H1 (cell line): ENCODE measurements at regions not wholly inside any gene's neighbourhood (a gene's known extent, or its start where the extent isn't known, plus 50 kb on each side); places are given as distances from the start of the nearest gene placed in this dataset.

Source experiments
- CTCF ChIA-PET: fragments of 300-600 bp; sonication (Branson Sonifier 250); formaldehyde crosslinking; loops from one replicate; lab custom pipeline; 2021; ENCODE audit not compliant: partially characterized antibody; lab: Charles Lee
- POLR2A ChIA-PET: fragments of 300-600 bp; sonication (Branson Sonifier 250); formaldehyde crosslinking; loops from one replicate; lab custom pipeline; 2021; ENCODE audit warnings: inconsistent platforms; ENCODE audit not compliant: partially characterized antibody; lab: Charles Lee
- DNase-seq, 2 experiments: peaks; one replicate each; pipeline versions ENCODE4 v3.0.0 to v3.0.0-alpha.2; 2010 to 2022; ENCODE audit warnings: low spot score in 2 of 2, low read depth in 1 of 2, mixed read lengths in 1 of 2
- FAIRE-seq: peaks from 2 replicates; lab custom pipeline; 2011; peaks lifted over from hg19 to GRCh38; lab: Jason Lieb, UNC
- H2AFZ ChIP-seq: 2 replicates; pipeline ENCODE4 v1.8.1; 2012; ENCODE audit warnings: low read length, inconsistent platforms
- H2AK5ac ChIP-seq: 2 replicates; pipeline ENCODE4 v1.6.1; 2013; ENCODE audit warnings: low read depth, low read length
- H2BK120ac ChIP-seq: replicated peaks from 2 replicates; pipeline ENCODE3; 2013; ENCODE audit warnings: low read depth, low read length, inconsistent platforms
- H2BK12ac ChIP-seq: 2 replicates; pipeline ENCODE4 v1.6.1; 2013; ENCODE audit warnings: low read depth, low read length
- H2BK15ac ChIP-seq: 2 replicates; pipeline ENCODE4 v1.6.1; 2013; ENCODE audit warnings: low read length
- H2BK20ac ChIP-seq: 2 replicates; pipeline ENCODE4 v1.6.1; 2013; ENCODE audit warnings: low read length
- H2BK5ac ChIP-seq: 2 replicates; pipeline ENCODE4 v1.6.1; 2013; ENCODE audit warnings: low read depth, low read length
- H3K14ac ChIP-seq: 2 replicates; pipeline ENCODE4 v1.6.1; 2013; ENCODE audit warnings: inconsistent platforms; ENCODE audit not compliant: insufficient read length
- H3K18ac ChIP-seq: 2 replicates; pipeline ENCODE4 v1.6.1; 2013; ENCODE audit warnings: low read length; ENCODE audit errors: extremely low read depth
- H3K23ac ChIP-seq: 2 replicates; pipeline ENCODE4 v1.6.1; 2013; ENCODE audit warnings: inconsistent platforms; ENCODE audit not compliant: insufficient read length
- H3K23me2 ChIP-seq: 2 replicates; pipeline ENCODE4 v1.6.1; 2013; ENCODE audit warnings: low read depth, low read length
- H3K27ac ChIP-seq: 2 replicates; pipeline ENCODE4 v1.6.1; 2011; ENCODE audit warnings: low read depth, low read length, inconsistent platforms
- H3K27me3 ChIP-seq, 4 experiments: replicated peaks in 1 of 4; 1 replicate in 1 of 4; 2 replicates in 3 of 4; pipeline versions ENCODE4 v1.6.1 to v1.8.1; 2011 to 2013; ENCODE audit warnings: low read length in 3 of 4, mild to moderate bottlenecking in 3 of 4, inconsistent platforms in 2 of 4, mixed read lengths in 2 of 4, moderate library complexity in 1 of 4; ENCODE audit not compliant: control insufficient read depth in 3 of 4, insufficient read depth in 3 of 4; ENCODE audit errors: extremely low read depth in 1 of 4
- H3K36me3 ChIP-seq, 4 experiments: 2 replicates each; pipeline versions ENCODE4 v1.6.1 to v1.8.1; 2011 to 2013; ENCODE audit warnings: mild to moderate bottlenecking in 4 of 4, low read length in 3 of 4, moderate library complexity in 2 of 4, control low read depth in 1 of 4, inconsistent platforms in 1 of 4; ENCODE audit not compliant: insufficient read depth in 4 of 4, control insufficient read depth in 2 of 4
- H3K4ac ChIP-seq: replicated peaks from 2 replicates; pipeline ENCODE3; 2013; ENCODE audit warnings: low read length, low read depth, mixed read lengths, inconsistent platforms; ENCODE audit not compliant: insufficient read length
- H3K4me1 ChIP-seq, 4 experiments: replicated peaks in 1 of 4; 1 replicate in 1 of 4; 2 replicates in 3 of 4; pipeline versions ENCODE4 v1.6.1 to v1.8.1; 2011 to 2013; ENCODE audit warnings: low read length in 3 of 4, inconsistent platforms in 2 of 4, mixed read lengths in 1 of 4; ENCODE audit not compliant: insufficient read depth in 4 of 4, control insufficient read depth in 3 of 4
- H3K4me2 ChIP-seq, 2 experiments: 2 replicates each; pipeline versions ENCODE4 v1.6.1 to v1.8.1; 2011 to 2013; ENCODE audit warnings: low read depth in 2 of 2, low read length in 2 of 2, control low read depth in 1 of 2, inconsistent platforms in 1 of 2, mild to moderate bottlenecking in 1 of 2; ENCODE audit not compliant: insufficient read depth in 1 of 2
- H3K4me3 ChIP-seq, 4 experiments: fragments of 200-600, 300-600 bp in 1 of 4; sonication (generic), shearing (Covaris generic), sonication (Bioruptor Twin) in 1 of 4; 2 replicates each; pipeline versions ENCODE4 v1.5.1 to v1.8.1; 2011 to 2016; ENCODE audit warnings: low read length in 4 of 4, low read depth in 3 of 4, control low read depth in 2 of 4, inconsistent platforms in 2 of 4, mild to moderate bottlenecking in 2 of 4, mixed read lengths in 1 of 4, moderate library complexity in 1 of 4; ENCODE audit not compliant: insufficient read depth in 2 of 4; ENCODE audit errors: extremely low read depth in 1 of 4
- H3K56ac ChIP-seq: replicated peaks from 2 replicates; pipeline ENCODE3; 2013; ENCODE audit warnings: low read depth, mild to moderate bottlenecking, mixed read lengths, low read length, inconsistent platforms; ENCODE audit not compliant: insufficient read length
- H3K79me1 ChIP-seq: 2 replicates; pipeline ENCODE4 v1.6.1; 2013; ENCODE audit warnings: low read depth, low read length, control low read depth
- H3K79me2 ChIP-seq, 2 experiments: 2 replicates each; pipeline versions ENCODE4 v1.6.1 to v1.8.1; 2012 to 2013; ENCODE audit warnings: low read length in 2 of 2, mild to moderate bottlenecking in 2 of 2, inconsistent platforms in 1 of 2; ENCODE audit not compliant: insufficient read depth in 2 of 2, control insufficient read depth in 1 of 2
- H3K9ac ChIP-seq, 4 experiments: replicated peaks in 1 of 4; 1 replicate in 1 of 4; 2 replicates in 3 of 4; pipeline versions ENCODE4 v1.6.1 to v1.8.1; 2011 to 2013; ENCODE audit warnings: low read depth in 3 of 4, low read length in 3 of 4, control low read depth in 2 of 4, mild to moderate bottlenecking in 2 of 4, moderate library complexity in 2 of 4, inconsistent platforms in 1 of 4; ENCODE audit errors: extremely low read depth in 1 of 4
- H3K9me3 ChIP-seq, 2 experiments: 2 replicates each; pipeline versions ENCODE4 v1.6.1 to v1.8.1; 2012 to 2013; ENCODE audit warnings: mild to moderate bottlenecking in 2 of 2, moderate library complexity in 2 of 2, control low read depth in 1 of 2, inconsistent platforms in 1 of 2, low read depth in 1 of 2, low read length in 1 of 2, mixed read lengths in 1 of 2; ENCODE audit not compliant: insufficient read depth in 2 of 2
- H4K20me1 ChIP-seq, 2 experiments: replicated peaks in 1 of 2; 2 replicates each; pipeline versions ENCODE3 to v1.8.1; 2011 to 2013; ENCODE audit warnings: inconsistent platforms in 2 of 2, low read length in 2 of 2, mild to moderate bottlenecking in 1 of 2; ENCODE audit not compliant: insufficient read depth in 2 of 2, control insufficient read depth in 1 of 2
- H4K5ac ChIP-seq: 2 replicates; pipeline ENCODE4 v1.6.1; 2013; ENCODE audit warnings: low read length, low read depth, mixed read lengths, inconsistent platforms; ENCODE audit not compliant: insufficient read length
- H4K8ac ChIP-seq: 2 replicates; pipeline ENCODE4 v1.8.0; 2013; ENCODE audit warnings: mild to moderate bottlenecking, moderate library complexity, low read length, inconsistent platforms; ENCODE audit not compliant: insufficient read depth; ENCODE audit errors: extremely low read depth
- H4K91ac ChIP-seq: replicated peaks from 2 replicates; pipeline ENCODE3; 2013; ENCODE audit warnings: low read length, mixed read lengths, inconsistent platforms; ENCODE audit not compliant: insufficient read length
- CHD2 ChIP-seq: IDR thresholded peaks from 2 replicates; pipeline ENCODE4 v1.6.1; 2012; ENCODE audit warnings: low read length, improper control_type of control experiment
- EP300 ChIP-seq, 2 experiments: IDR thresholded peaks; 1 replicate in 1 of 2; 2 replicates in 1 of 2; pipeline ENCODE4 v1.6.1; 2011 to 2012; ENCODE audit warnings: low read depth in 2 of 2, low read length in 2 of 2, mild to moderate bottlenecking in 2 of 2, borderline replicate concordance in 1 of 2, inconsistent platforms in 1 of 2, moderate library complexity in 1 of 2
- FOSL1 ChIP-seq: IDR thresholded peaks from 2 replicates; pipeline ENCODE4 v1.6.1; 2011; ENCODE audit warnings: mild to moderate bottlenecking, low read depth, low read length, moderate library complexity; ENCODE audit not compliant: insufficient read depth
- HDAC2 ChIP-seq, 2 experiments: fragments of 300-600 bp in 1 of 2; sonication (generic) in 1 of 2; IDR thresholded peaks; 2 replicates each; pipeline ENCODE4 v1.6.1; 2011 to 2012; ENCODE audit warnings: low read depth in 2 of 2, low read length in 2 of 2, mild to moderate bottlenecking in 2 of 2, moderate library complexity in 2 of 2, borderline replicate concordance in 1 of 2, inconsistent platforms in 1 of 2
- NRF1 ChIP-seq: IDR thresholded peaks from 2 replicates; pipeline ENCODE4 v1.6.1; 2011; ENCODE audit warnings: mild to moderate bottlenecking, low read depth, low read length, improper control_type of control experiment
- SP1 ChIP-seq: IDR thresholded peaks from 2 replicates; pipeline ENCODE4 v1.6.1; 2011; ENCODE audit warnings: low read depth, low read length
- ZNF274 ChIP-seq: IDR thresholded peaks from 2 replicates; pipeline ENCODE4 v1.7.0; 2012; ENCODE audit warnings: low read length, borderline replicate concordance; ENCODE audit errors: extremely low read depth
- WGBS, 2 experiments: shearing (Covaris generic) in 1 of 2; methylation state at CpG; one replicate each; pipeline versions ENCODE4 v1.1.6 to v1.1.7; 2013 to 2015; ENCODE audit warnings: low lambda C conversion rate in 2 of 2, mixed read lengths in 2 of 2, inconsistent platforms in 1 of 2, low coverage in 1 of 2, missing lambda C conversion rate in 1 of 2; ENCODE audit not compliant: insufficient replicate concordance in 2 of 2, insufficient coverage in 1 of 2, insufficient read length in 1 of 2; ENCODE audit errors: extremely low coverage in 1 of 2, missing lambda C conversion rate in 1 of 2; 5-methylcytosine and 5-hydroxymethylcytosine counted together

- no peak overlapping the region for H3K14ac ChIP-seq
- no peak overlapping the region for H2BK12ac ChIP-seq
- H2AFZ ChIP-seq = no peak overlapping the region
- no peaks in the 10 kb centered on the region for H3K79me1 ChIP-seq
- no peak overlapping the region for H4K8ac ChIP-seq
- no peak overlapping the region for H3K4me2 ChIP-seq
- no peak overlapping the region for H3K4ac ChIP-seq
- H2AK5ac ChIP-seq = no peak overlapping the region
- H3K36me3 ChIP-seq = no peaks in the 10 kb centered on the region
- H4K20me1 ChIP-seq = no peaks in the 10 kb centered on the region
- no peak overlapping the region for H3K18ac ChIP-seq
- H4K91ac ChIP-seq = no peak overlapping the region
- peaks cover 0 to 3% (median 1%) of the 10 kb centered on the region in 4 experiments; a peak in 4 of 7 replicates for H3K4me1 ChIP-seq
- no peak for DNase-seq
- H3K9me3 ChIP-seq = no peaks in the 10 kb centered on the region
- no peak overlapping the region for H2BK15ac ChIP-seq
- no peak overlapping the region for H4K5ac ChIP-seq
- no peaks in the 10 kb centered on the region for H3K79me2 ChIP-seq
- H2BK20ac ChIP-seq = no peak overlapping the region
- no peak for FAIRE-seq
- no peak for TF ChIP-seq CHD2
- TF ChIP-seq EP300 (IDR thresholded peaks at IDR 0.05; ENCODE audit: borderline replicate concordance in 1 of 2, low read depth in 2 of 2, low read length in 2 of 2) = no peak
- no peak for TF ChIP-seq HDAC2 (IDR thresholded peaks at IDR 0.05; ENCODE audit: borderline replicate concordance in 1 of 2, low read depth in 2 of 2, low read length in 2 of 2)
- no peak for TF ChIP-seq NRF1
- TF ChIP-seq ZNF274 = no peak
- TF ChIP-seq FOSL1 = no peak
- TF ChIP-seq SP1 = no peak
- H3K27ac ChIP-seq = no peak overlapping the region
- WGBS, 2 experiments = 91% methylated on average over 2 of the region's 2 CpGs; no CpG with 5 or more reads in 1 of the 2 experiments
- H3K27me3 ChIP-seq = peaks cover 0 to 1% (median 0%) of the 10 kb centered on the region in 4 experiments; a peak in 1 of 7 replicates
- H2BK5ac ChIP-seq = no peak overlapping the region
- ChIA-PET CTCF (interaction anchor here (1.8 kb wide), 1 partner anchor 13 kb away, joined by 9 read pairs; no protein-coding TSS in a partner anchor), POLR2A (no interaction called here)
- H3K9ac ChIP-seq = no peak overlapping the region
- no peak overlapping the region for H2BK120ac ChIP-seq
- H3K4me3 ChIP-seq = no peak overlapping the region
- H3K23ac ChIP-seq = no peak overlapping the region
- no peaks in the 10 kb centered on the region for H3K23me2 ChIP-seq
- H3K56ac ChIP-seq = no peak overlapping the region
Measured at GRCh38 chr20:10167040-10167439, 51.6 kb upstream of the SNAP25 start.
